AG10803 (cell line): ENCODE measurements at regions not wholly inside any gene's neighbourhood (a gene's known extent, or its start where the extent isn't known, plus 50 kb on each side); places are given as distances from the start of the nearest gene placed in this dataset.

Source experiments
- DNase-seq: peaks from one replicate; pipeline ENCODE4 v3.0.0; 2010; ENCODE audit warnings: low read depth
- H3K4me3 ChIP-seq: 2 replicates; pipeline ENCODE4 v1.5.1; 2011; ENCODE audit warnings: mild to moderate bottlenecking, low read length, control low read depth
- CTCF ChIP-seq: conservative IDR thresholded peaks from 2 replicates; pipeline ENCODE4 v1.5.1; 2011; ENCODE audit warnings: mild to moderate bottlenecking, low read length, control low read depth, inconsistent platforms

- no peak overlapping the region for H3K4me3 ChIP-seq
- TF ChIP-seq CTCF: no peak
- DNase-seq: no peak
Measured at GRCh38 chr15:87712211-87712610, 544.3 kb downstream of the NTRK3 start.

- no peak for DNase-seq
Measured at GRCh38 chr15:87711026-87711425, 545.5 kb downstream of the NTRK3 start.

GRCh38 chr15:87710406-87710805 is 546.1 kb downstream of the NTRK3 start:
- peak; percentile 72 for DNase-seq
- no peak for TF ChIP-seq CTCF
- no peak overlapping the region for H3K4me3 ChIP-seq

More at GRCh38 chr15:87711026-87711425, 545.5 kb downstream of the NTRK3 start:
- TF ChIP-seq CTCF: no peak
- no peak overlapping the region for H3K4me3 ChIP-seq

GRCh38 chr15:87707566-87708130 is 548.9 kb downstream of the NTRK3 start:
- no peak for DNase-seq
- TF ChIP-seq CTCF: no peak
- no peak overlapping the region for H3K4me3 ChIP-seq

GRCh38 chr15:87707071-87707470 is 549.5 kb downstream of the NTRK3 start:
- no peak overlapping the region for H3K4me3 ChIP-seq
- no peak for TF ChIP-seq CTCF
- DNase-seq: no peak

GRCh38 chr15:87706001-87706400 is 550.5 kb downstream of the NTRK3 start:
- TF ChIP-seq CTCF: no peak
- DNase-seq: no peak
- H3K4me3 ChIP-seq: no peak overlapping the region

GRCh38 chr15:87704276-87704675 is 552.3 kb downstream of the NTRK3 start:
- DNase-seq: no peak
- H3K4me3 ChIP-seq: no peak overlapping the region
- TF ChIP-seq CTCF: no peak
